ENCODE measurements at regions not wholly inside any gene's neighbourhood (a gene's known extent, or its start where the extent isn't known, plus 50 kb on each side); places are given as distances from the start of the nearest gene placed in this dataset.

GRCh38 chr5:94094793-94095441 lies 353.5 kb upstream of the POU5F2 start:
- no peaks in the 10 kb centered on the region for H3K4me1 ChIP-seq (ENCODE audit: control insufficient read depth, insufficient read depth, low read length)
- POLR2A ChIA-PET: no interaction called here
- peaks cover 2% of the 10 kb centered on the region; the same call in 1 of the 2 replicates for H3K79me2 ChIP-seq (ENCODE audit: control insufficient read depth, insufficient read depth, low read length)
- no peaks in the 10 kb centered on the region for H3K27me3 ChIP-seq (replicated peaks in 1 of 2; ENCODE audit: control insufficient read depth in 2 of 2, insufficient read depth in 2 of 2, low read length in 1 of 2)
- in situ Hi-C loops (cut with MboI) (no loop called here), intact Hi-C loops (cut with micrococcal nuclease; ENCODE audit: unreplicated experiment) (no loop called here)
- no TSS peak for BruUV-seq (replicated peaks)
- WGBS (ENCODE audit: insufficient coverage, insufficient replicate concordance, low lambda C conversion rate, missing lambda C conversion rate): 100% methylated on average over 4 of the region's 4 CpGs
- H3K27ac ChIP-seq (ENCODE audit: control insufficient read depth, insufficient read depth): no peak overlapping the region
- no peak overlapping the region for H3K9ac ChIP-seq (ENCODE audit: control insufficient read depth, insufficient read depth, low read length)
- H3K4me2 ChIP-seq (ENCODE audit: control insufficient read depth, insufficient read depth): no peak overlapping the region
- peaks cover 3% of the 10 kb centered on the region; the same call in 2 of the 3 replicates for H3K9me3 ChIP-seq (replicated peaks; ENCODE audit: control insufficient read depth, insufficient read depth, low read length)
- H3K4me3 ChIP-seq: no peak overlapping the region
- no peak; the same call in 1 of the 3 replicates for ATAC-seq
- no peak for DNase-seq (ENCODE audit: low read depth, low spot score)
- FAIRE-seq: no peak
- RAD21 ChIA-PET (ENCODE audit: unreplicated experiment): no interaction called here
- SMC1A ChIA-PET (ENCODE audit: uncharacterized antibody, unreplicated experiment): interaction anchor here (0.6 kb wide), 1 partner anchor 1064 kb away, joined by 3 read pairs; no protein-coding TSS in a partner anchor
- CTCF ChIA-PET: no interaction called here
- no peak overlapping the region for H2AFZ ChIP-seq (ENCODE audit: control insufficient read depth, low read depth, low read length)
- H4K20me1 ChIP-seq (ENCODE audit: control insufficient read depth, insufficient read depth): no peaks in the 10 kb centered on the region
- no peaks in the 10 kb centered on the region for H3K36me3 ChIP-seq (ENCODE audit: control insufficient read depth in 2 of 2, insufficient read depth in 2 of 2, low read length in 1 of 2)
- no peak for TF ChIP-seq GABPA (IDR thresholded peaks at IDR 0.05; ENCODE audit: low read depth)

- no peak overlapping the region for H3K4me2 ChIP-seq (ENCODE audit: control insufficient read depth, insufficient read depth)
- no peaks in the 10 kb centered on the region for H3K36me3 ChIP-seq (ENCODE audit: control insufficient read depth in 2 of 2, insufficient read depth in 2 of 2, low read length in 1 of 2)
- RAD21 ChIA-PET (ENCODE audit: unreplicated experiment): no interaction called here
- no peak for FAIRE-seq
- SMC1A ChIA-PET (ENCODE audit: uncharacterized antibody, unreplicated experiment): no interaction called here
- H3K27ac ChIP-seq (ENCODE audit: control insufficient read depth, insufficient read depth): no peak overlapping the region
- CTCF ChIA-PET: no interaction called here
- H3K4me1 ChIP-seq (ENCODE audit: control insufficient read depth, insufficient read depth, low read length): no peaks in the 10 kb centered on the region
- BruUV-seq (replicated peaks): no TSS peak
- H3K9ac ChIP-seq (ENCODE audit: control insufficient read depth, insufficient read depth, low read length): no peak overlapping the region
- POLR2A ChIA-PET: no interaction called here
- H2AFZ ChIP-seq (ENCODE audit: control insufficient read depth, low read depth, low read length): no peak overlapping the region
- no peaks in the 10 kb centered on the region for H3K27me3 ChIP-seq (replicated peaks in 1 of 2; ENCODE audit: control insufficient read depth in 2 of 2, insufficient read depth in 2 of 2, low read length in 1 of 2)
- no peak for ATAC-seq
- H3K4me3 ChIP-seq: no peak overlapping the region
- no peak for DNase-seq (ENCODE audit: low read depth, low spot score)
- TF ChIP-seq SREBF2 (IDR thresholded peaks at IDR 0.05; ENCODE audit: low read length) (no peak), NRF1 (conservative IDR thresholded peaks at IDR 0.05; ENCODE audit: low read depth, low read length) (no peak), CREB1 (IDR thresholded peaks at IDR 0.05; ENCODE audit: low read depth) (no peak), MYC (IDR thresholded peaks at IDR 0.05; ENCODE audit: insufficient read depth, insufficient read length, insufficient replicate concordance, low read length, severe bottlenecking) (no peak), TAF1 (IDR thresholded peaks at IDR 0.05; ENCODE audit: borderline replicate concordance, low read depth, low read length) (no peak), SIN3A (IDR thresholded peaks at IDR 0.05; ENCODE audit: low read depth, low read length) (no peak), CHD1 (IDR thresholded peaks at IDR 0.05; ENCODE audit: low read depth, low read length) (no peak), BMI1 (IDR thresholded peaks at IDR 0.05; ENCODE audit: borderline replicate concordance) (no peak), BRCA1 (IDR thresholded peaks at IDR 0.05; ENCODE audit: low read depth, low read length) (no peak), STAT1 (conservative IDR thresholded peaks at IDR 0.05) (no peak), E2F4 (IDR thresholded peaks at IDR 0.05; ENCODE audit: low read depth, low read length) (no peak), SMARCA5 (IDR thresholded peaks at IDR 0.05) (no peak), CHD4 (IDR thresholded peaks at IDR 0.05) (no peak)
- peaks cover 2% of the 10 kb centered on the region; the same call in 2 of the 3 replicates for H3K9me3 ChIP-seq (replicated peaks; ENCODE audit: control insufficient read depth, insufficient read depth, low read length)
- in situ Hi-C loops (cut with MboI): no loop called here
- H3K79me2 ChIP-seq (ENCODE audit: control insufficient read depth, insufficient read depth, low read length): 0 out of 2 replicates have a peak, but pooled peaks cover 2% of the 10 kb centered on the region
- intact Hi-C loops (cut with micrococcal nuclease; ENCODE audit: unreplicated experiment): no loop called here
- no peaks in the 10 kb centered on the region for H4K20me1 ChIP-seq (ENCODE audit: control insufficient read depth, insufficient read depth)
Observed at GRCh38 chr5:94093300-94093699, 351.9 kb upstream of the POU5F2 start.

All from GM12878 (cell line).